HFF-Myc (cell line): ENCODE measurements at regions not wholly inside any gene's neighbourhood (a gene's known extent, or its start where the extent isn't known, plus 50 kb on each side); places are given as distances from the start of the nearest gene placed in this dataset.
"Not testable (repeated sequence)": the region's sequence is repeated elsewhere in the genome, so short reads cannot be mapped to it uniquely, and the experiment has no call there.

Experiments
- DNase-seq: peaks from one replicate; pipeline ENCODE4 v3.0.0-alpha.2; 2011; ENCODE audit warnings: low read depth; ENCODE audit errors: extremely low read depth
- H3K4me3 ChIP-seq: replicated peaks from 2 replicates; pipeline ENCODE4 v1.5.1; 2011; ENCODE audit warnings: low read depth, mild to moderate bottlenecking, control low read depth, low read length
- CTCF ChIP-seq: IDR thresholded peaks from 2 replicates; pipeline ENCODE4 v1.5.1; 2012; ENCODE audit warnings: mild to moderate bottlenecking, low read depth, low read length, control low read depth; ENCODE audit errors: missing control alignments

DNA sequence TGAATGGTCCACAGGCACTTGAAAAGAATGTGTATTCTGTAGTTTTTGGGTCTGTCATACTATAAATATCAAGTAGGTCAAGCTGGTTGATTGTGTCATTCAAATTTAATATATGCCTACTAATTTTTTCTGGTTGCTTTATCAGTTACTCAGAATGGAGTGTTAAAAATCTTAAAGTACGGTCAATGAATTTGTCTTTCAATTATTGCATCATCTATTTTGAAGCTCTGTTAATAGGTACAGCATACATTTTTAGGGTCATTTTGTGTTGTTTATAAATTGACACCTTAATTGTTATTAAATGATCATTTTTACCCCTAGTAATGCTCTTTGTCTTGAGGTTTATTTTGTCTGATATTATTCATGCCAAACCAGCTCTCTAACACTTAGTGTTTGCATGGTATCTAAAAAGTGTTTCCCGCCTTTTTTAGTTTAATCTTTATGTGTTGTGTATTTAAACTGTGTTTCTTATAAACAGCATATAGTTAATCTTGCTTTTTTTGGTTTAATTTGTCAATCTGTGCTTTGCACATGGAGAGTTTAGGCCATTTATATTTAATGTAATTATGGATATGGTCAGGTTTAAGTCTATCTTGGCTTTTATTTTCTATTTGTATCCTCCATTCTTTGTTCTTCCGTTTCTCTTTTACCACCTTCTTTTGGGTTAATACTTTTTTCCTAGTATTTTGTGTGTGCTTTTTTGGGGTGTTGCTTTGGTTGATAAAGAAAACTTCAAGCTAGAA is 204.9 kb upstream of the EEF2KMT start:
- no peak overlapping the region for H3K4me3 ChIP-seq
- DNase-seq, result no peak
- no peak for TF ChIP-seq CTCF

GRCh38 chr16:5298202-5298601 is 200.6 kb upstream of the EEF2KMT start:
- no peak overlapping the region for H3K4me3 ChIP-seq
- TF ChIP-seq CTCF, result no peak
- DNase-seq, result no peak

- no peak for DNase-seq
- TF ChIP-seq CTCF, result no peak
- H3K4me3 ChIP-seq, result no peak overlapping the region
Observed at GRCh38 chr16:5296176-5296575, 198.6 kb upstream of the EEF2KMT start.

DNA sequence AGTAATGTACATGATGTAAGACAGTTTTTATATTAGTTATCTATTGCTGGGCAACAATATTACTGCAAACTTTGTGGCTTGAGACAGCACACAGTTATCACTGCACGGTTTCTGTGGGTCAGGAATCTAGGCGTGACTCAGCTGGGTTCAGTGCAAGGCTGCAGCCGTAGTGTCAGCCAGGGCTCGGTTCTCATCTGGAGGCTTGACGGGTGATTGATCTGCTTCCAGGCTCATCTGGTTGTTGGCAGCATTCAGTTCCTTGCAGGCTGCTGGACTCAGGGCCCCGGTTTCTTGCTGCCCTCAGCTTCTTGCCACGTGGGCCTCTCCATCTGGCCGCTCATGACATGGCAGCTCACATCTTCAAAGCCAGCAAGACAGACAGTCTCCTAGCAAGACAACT is 197.7 kb upstream of the EEF2KMT start:
- DNase-seq, result not testable (repeated sequence)

GRCh38 chr16:5282152-5282551 is 184.6 kb upstream of the EEF2KMT start:
- DNase-seq, H3K4me3 ChIP-seq: not testable (repeated sequence)

More for the DNA sequence above, 197.7 kb upstream of the EEF2KMT start:
- H3K4me3 ChIP-seq, result not testable (repeated sequence)

DNA sequence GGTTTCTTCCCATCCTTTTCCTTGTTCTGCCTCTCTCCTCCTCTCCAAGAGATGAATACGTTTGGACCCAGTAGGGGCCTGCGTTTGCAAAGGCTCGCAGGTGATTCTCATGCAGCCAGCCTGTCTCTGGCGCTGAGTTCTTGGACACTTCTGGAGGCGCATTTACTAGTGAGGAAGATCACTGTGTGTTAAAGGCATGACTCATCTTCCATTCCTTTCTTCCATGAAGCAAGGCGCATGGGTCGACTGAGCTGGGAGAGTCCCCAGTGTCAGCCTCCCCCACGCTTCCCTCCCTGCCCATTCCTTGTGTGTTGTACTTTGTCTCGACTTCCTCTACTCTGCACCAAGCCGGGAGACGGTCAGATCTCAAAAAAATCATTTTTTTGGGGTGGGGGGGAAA is 159.9 kb upstream of the EEF2KMT start:
- TF ChIP-seq CTCF, result no peak
- H3K4me3 ChIP-seq, result no peak overlapping the region
- no peak for DNase-seq

- no peak for DNase-seq
- no peak overlapping the region for H3K4me3 ChIP-seq
- TF ChIP-seq CTCF, result no peak
Observed at GRCh38 chr16:5252791-5253190, 155.2 kb upstream of the EEF2KMT start.

DNA sequence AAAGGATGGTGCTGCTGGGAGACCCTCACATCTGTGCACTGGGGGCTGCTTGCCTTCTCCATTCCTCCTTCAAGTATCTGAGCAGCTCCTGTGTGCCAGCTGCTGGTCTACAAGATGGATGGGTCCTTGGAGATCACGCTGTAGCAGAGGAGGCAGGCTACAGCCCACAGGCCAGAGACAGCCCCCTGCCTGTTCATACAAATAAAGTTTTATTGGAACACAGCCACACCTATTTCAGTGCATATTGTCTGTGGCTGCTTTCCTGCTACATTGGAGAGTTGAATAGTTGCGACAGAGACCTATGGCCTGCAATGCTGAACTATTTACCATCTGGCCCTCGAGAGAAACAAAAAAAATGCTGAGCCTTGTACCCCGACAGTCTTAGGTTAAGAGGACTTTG is 149.8 kb upstream of the EEF2KMT start:
- not testable (repeated sequence) for H3K4me3 ChIP-seq, DNase-seq

DNA sequence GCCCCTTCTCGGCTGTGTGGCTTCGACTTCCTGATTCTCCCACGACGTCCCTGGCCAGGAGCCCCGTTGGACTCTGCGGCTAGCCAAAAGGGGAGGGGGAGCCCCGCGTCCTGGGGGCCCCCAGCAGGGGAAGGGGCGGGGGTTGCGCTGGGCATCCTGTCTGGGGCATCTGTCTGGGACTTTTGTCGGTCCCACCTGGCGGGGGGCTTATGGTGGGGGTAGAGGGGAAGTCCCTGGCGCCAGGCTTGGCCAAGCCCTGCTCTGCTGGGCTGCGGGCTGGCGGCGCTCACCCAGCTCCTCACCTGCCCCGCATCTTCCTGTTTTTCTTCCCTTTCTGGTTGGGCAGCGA is 142.7 kb upstream of the EEF2KMT start:
- not testable (repeated sequence) for H3K4me3 ChIP-seq, DNase-seq
